Testis (tissue), 2 donors: ENCODE measurements at regions not wholly inside any gene's neighbourhood (a gene's known extent, or its start where the extent isn't known, plus 50 kb on each side); places are given as distances from the start of the nearest gene placed in this dataset.

Source experiments
- DNase-seq: peaks from one replicate; pipeline ENCODE4 v3.0.0-alpha.2; 2019
- H3K27ac ChIP-seq, 2 donors: fragments of 200-600 bp; sonication (generic); one replicate each; pipeline ENCODE4 v1.5.1; 2019
- H3K27me3 ChIP-seq: fragments of 200-600 bp; sonication (generic); one replicate; pipeline ENCODE4 v1.5.1; 2019
- H3K36me3 ChIP-seq: fragments of 200-600 bp; sonication (generic); one replicate; pipeline ENCODE4 v1.5.1; 2017; ENCODE audit warnings: low read depth; ENCODE audit errors: missing control alignments
- H3K4me1 ChIP-seq: fragments of 200-600 bp; sonication (generic); one replicate; pipeline ENCODE4 v1.5.1; 2019
- H3K4me3 ChIP-seq, 2 donors: fragments of 200-600 bp; sonication (generic); one replicate each; pipeline ENCODE4 v1.5.1; 2017 to 2019
- H3K9me3 ChIP-seq: fragments of 200-600 bp; sonication (generic); one replicate; pipeline ENCODE4 v1.5.1; 2017
- POLR2A ChIP-seq: fragments of 450-650 bp; IDR thresholded peaks from one replicate; pipeline ENCODE4 v1.6.1; 2017; ENCODE audit warnings: antibody characterized with exemption, mild to moderate bottlenecking, moderate library complexity
- WGBS, 2 donors: methylation state at CpG; one replicate each; pipeline ENCODE4 v1.1.5; 2018; 5-methylcytosine and 5-hydroxymethylcytosine counted together
- intact Hi-C: fragments of 100-400 bp; cut with DNase I; formaldehyde crosslinking; loops from one replicate; pipeline ENCODE4 v1.15.1; 2023; ENCODE audit warnings: low total_unique reads
- TF ChIP-seq, protein P1 (sequence below), 3 experiments: fragments of 450-650 bp in 2 of 3; fragments of 200-600 bp in 1 of 3; sonication (generic) in 1 of 3; IDR thresholded peaks; one replicate each; pipeline ENCODE4 v1.5.1; 2016 to 2019; ENCODE audit warnings: antibody characterized with exemption in 3 of 3, mild to moderate bottlenecking in 2 of 3, moderate library complexity in 1 of 3

DNA sequence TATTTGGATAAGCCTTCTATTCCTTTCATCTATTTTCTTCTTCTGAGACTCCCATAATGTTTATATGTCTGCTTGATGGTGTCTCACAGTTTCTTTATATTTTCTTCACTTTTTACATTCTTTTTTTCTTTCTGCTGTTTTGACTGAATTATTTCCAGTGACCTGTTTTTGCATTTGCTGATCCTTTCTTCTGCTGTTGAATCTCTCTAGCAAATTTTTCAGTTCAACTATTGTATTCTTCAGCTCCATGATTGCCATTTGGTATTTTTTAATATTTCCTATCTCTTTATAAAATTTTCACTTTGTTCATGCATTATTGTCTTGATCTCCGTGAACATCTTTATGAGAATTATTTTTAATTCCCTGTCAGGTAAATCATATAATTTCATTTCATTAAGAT is 122.3 kb upstream of the ST6GALNAC5 start:
- Histone ChIP-seq H3K27me3 (no peaks in the 10 kb centered on the region), H3K9me3 (no peaks in the 10 kb centered on the region), H3K27ac (no peak overlapping the region), H3K4me1 (no peaks in the 10 kb centered on the region), H3K4me3 (no peak overlapping the region), H3K36me3 (no peaks in the 10 kb centered on the region)
- no peak for DNase-seq
- TF ChIP-seq, protein P1, sequence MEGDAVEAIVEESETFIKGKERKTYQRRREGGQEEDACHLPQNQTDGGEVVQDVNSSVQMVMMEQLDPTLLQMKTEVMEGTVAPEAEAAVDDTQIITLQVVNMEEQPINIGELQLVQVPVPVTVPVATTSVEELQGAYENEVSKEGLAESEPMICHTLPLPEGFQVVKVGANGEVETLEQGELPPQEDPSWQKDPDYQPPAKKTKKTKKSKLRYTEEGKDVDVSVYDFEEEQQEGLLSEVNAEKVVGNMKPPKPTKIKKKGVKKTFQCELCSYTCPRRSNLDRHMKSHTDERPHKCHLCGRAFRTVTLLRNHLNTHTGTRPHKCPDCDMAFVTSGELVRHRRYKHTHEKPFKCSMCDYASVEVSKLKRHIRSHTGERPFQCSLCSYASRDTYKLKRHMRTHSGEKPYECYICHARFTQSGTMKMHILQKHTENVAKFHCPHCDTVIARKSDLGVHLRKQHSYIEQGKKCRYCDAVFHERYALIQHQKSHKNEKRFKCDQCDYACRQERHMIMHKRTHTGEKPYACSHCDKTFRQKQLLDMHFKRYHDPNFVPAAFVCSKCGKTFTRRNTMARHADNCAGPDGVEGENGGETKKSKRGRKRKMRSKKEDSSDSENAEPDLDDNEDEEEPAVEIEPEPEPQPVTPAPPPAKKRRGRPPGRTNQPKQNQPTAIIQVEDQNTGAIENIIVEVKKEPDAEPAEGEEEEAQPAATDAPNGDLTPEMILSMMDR (IDR thresholded peaks at IDR 0.05), result no peak
- TF ChIP-seq POLR2A, result no peak
- intact Hi-C loops, result no loop called here
- WGBS, 2 donors, result 94 to 100% methylated on average over 1 of the region's 1 CpG

DNA sequence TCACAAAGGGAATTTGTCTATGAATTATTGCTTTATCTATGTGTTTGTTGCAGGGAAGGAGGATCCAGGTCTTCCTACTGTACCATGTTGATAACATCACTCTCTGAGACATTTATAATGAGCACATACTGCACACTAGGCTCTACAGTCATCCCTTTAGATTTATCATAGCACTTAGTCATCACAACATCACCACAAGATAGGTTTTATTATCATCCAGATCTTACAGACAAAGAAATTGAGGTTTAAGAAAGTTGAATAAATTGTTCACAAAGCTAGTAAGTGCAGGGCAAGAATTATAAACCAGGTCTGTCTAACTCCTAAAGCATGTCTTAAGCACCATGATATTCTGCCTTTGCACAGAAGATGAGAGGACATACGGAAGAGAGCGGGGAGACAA is 121.1 kb upstream of the ST6GALNAC5 start:
- WGBS, 2 donors, result 86 to 90% methylated on average over 2 of the region's 2 CpGs
- TF ChIP-seq, protein P1 (IDR thresholded peaks at IDR 0.05), result no peak
- no peak for TF ChIP-seq POLR2A

DNA sequence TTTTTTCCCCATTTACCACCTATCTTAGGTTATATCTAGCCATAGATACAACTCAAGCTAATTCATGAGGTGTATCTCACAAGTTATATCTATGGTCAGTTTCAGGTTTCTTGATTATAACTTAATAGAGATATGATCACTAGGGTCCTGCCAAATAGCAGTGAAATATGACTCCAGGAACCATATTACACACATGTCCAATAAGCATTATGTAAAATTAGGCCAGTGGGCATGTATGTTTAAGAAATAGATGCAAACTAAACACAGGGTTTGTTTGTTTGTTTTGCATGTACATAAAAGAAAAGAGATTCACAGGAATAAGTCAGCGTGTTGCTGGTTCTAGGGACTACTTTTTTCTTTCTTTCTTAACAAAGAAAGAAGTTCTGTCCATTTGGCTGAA is 112.5 kb upstream of the ST6GALNAC5 start:
- no peaks in the 10 kb centered on the region for H3K36me3 ChIP-seq
- DNase-seq, result no peak
- H3K9me3 ChIP-seq, result no peaks in the 10 kb centered on the region
- H3K4me1 ChIP-seq, result no peaks in the 10 kb centered on the region
- intact Hi-C loops, result no loop called here
- TF ChIP-seq, protein P1 (IDR thresholded peaks at IDR 0.05), result no peak
- TF ChIP-seq POLR2A, result no peak
- no peaks in the 10 kb centered on the region for H3K27me3 ChIP-seq
- WGBS, 2 donors, result 89 to 90% methylated on average over 1 of the region's 1 CpG
- no peak overlapping the region for H3K27ac ChIP-seq
- H3K4me3 ChIP-seq, result no peak overlapping the region

More for the DNA sequence above, 121.1 kb upstream of the ST6GALNAC5 start:
- Histone ChIP-seq H3K4me1 (no peaks in the 10 kb centered on the region), H3K27me3 (no peaks in the 10 kb centered on the region), H3K36me3 (no peaks in the 10 kb centered on the region), H3K4me3 (no peak overlapping the region), H3K27ac (no peak overlapping the region), H3K9me3 (no peaks in the 10 kb centered on the region)
- no peak for DNase-seq
- intact Hi-C loops, result no loop called here

DNA sequence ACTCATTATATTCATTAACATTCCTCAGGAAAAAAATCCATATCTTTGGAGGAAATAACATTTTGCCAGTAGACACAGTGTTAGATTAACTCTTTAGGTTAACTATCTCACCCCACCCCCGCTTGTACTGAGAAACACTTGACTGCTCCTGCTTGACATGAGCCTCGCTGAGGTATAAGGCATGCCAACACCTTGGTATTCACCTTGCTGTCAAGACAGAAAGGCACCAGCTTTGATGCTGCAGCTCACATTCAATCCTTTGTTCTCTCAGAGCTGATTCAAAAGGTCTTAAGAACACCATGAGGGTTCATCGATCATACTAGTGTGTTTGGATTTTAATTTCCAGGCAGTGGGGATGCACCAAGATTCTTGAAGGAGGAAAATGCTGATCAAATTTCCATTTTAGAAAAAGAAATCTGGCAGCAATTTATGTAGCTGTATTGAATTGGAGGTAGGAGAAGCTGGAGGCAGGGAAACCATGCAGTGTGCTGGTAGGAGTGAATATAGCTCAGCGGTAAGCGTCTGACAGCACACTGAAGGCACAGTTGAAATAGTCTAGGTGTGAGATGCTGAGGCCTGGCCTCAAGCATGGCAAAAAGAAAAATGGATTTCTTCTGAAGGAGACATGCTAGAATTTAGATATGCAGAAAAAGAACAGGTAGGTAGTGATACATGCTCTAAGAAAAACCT is 108.0 kb upstream of the ST6GALNAC5 start:
- no peaks in the 10 kb centered on the region for H3K27me3 ChIP-seq
- TF ChIP-seq POLR2A, result no peak
- TF ChIP-seq, protein P1 (IDR thresholded peaks at IDR 0.05), result no peak
- H3K27ac ChIP-seq, result no peak overlapping the region
- no peak for DNase-seq
- H3K4me1 ChIP-seq, result no peaks in the 10 kb centered on the region
- WGBS, 2 donors, result 73 to 81% methylated on average over 5 of the region's 5 CpGs
- intact Hi-C loops, result no loop called here
- no peaks in the 10 kb centered on the region for H3K9me3 ChIP-seq
- no peaks in the 10 kb centered on the region for H3K36me3 ChIP-seq
- H3K4me3 ChIP-seq, result no peak overlapping the region

DNA sequence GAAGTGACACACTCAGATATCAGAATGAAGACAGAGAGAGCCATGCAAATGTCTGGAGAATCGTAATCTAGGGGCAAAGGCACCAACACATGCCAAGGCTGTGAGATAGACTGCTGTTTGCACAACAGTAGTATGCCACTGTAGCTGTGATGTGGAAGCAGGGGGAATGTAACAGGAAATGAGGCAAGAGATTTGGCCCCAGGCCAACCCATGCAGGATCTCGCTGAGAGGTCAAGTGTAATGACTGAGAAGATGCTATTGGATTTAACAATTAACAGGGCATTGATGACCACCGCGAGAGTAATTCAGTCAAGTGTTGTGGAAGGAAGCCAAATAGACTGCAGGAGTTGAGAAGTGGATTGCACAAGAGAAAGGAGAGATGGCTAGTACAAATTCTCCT is 107.3 kb upstream of the ST6GALNAC5 start:
- Histone ChIP-seq H3K36me3 (no peaks in the 10 kb centered on the region), H3K4me1 (peaks cover under 1% of the 10 kb centered on the region), H3K9me3 (no peaks in the 10 kb centered on the region), H3K4me3 (no peak overlapping the region), H3K27ac (no peak overlapping the region), H3K27me3 (no peaks in the 10 kb centered on the region)
- 84% methylated on average over 4 of the region's 4 CpGs for WGBS, 2 donors
- intact Hi-C loops, result no loop called here
- no peak for DNase-seq
- TF ChIP-seq POLR2A, result no peak
- TF ChIP-seq, protein P1 (IDR thresholded peaks at IDR 0.05), result no peak
